Neural cell (in vitro differentiated cells): ENCODE measurements at regions not wholly inside any gene's neighbourhood (a gene's known extent, or its start where the extent isn't known, plus 50 kb on each side); places are given as distances from the start of the nearest gene placed in this dataset.

Experiments
- H2AFZ ChIP-seq: fragments of 200-600, 300-800 bp; sonication (generic), shearing (Covaris generic); 2 replicates; pipeline ENCODE4 v1.6.0; 2014; ENCODE audit warnings: low read depth, mild to moderate bottlenecking, antibody characterized with exemption, low read length, moderate library complexity
- H3F3A ChIP-seq: fragments of 200-600 bp; shearing (Covaris generic); 2 replicates; pipeline ENCODE4 v1.6.1; 2016; ENCODE audit warnings: mild to moderate bottlenecking, moderate library complexity, mixed read lengths, antibody characterized with exemption, low read length; ENCODE audit not compliant: insufficient read depth, poor library complexity, severe bottlenecking
- H3K27ac ChIP-seq: fragments of 200-600, 300-800 bp; sonication (generic), shearing (Covaris generic); 2 replicates; pipeline ENCODE4 v1.5.1; 2014; ENCODE audit warnings: mild to moderate bottlenecking, low read length, moderate library complexity
- H3K27me3 ChIP-seq: fragments of 300-800, 200-600 bp; sonication (generic), shearing (Covaris generic); 2 replicates; pipeline ENCODE4 v1.6.0; 2014; ENCODE audit warnings: mild to moderate bottlenecking, low read depth, low read length, moderate library complexity; ENCODE audit not compliant: insufficient read depth
- H3K36me3 ChIP-seq: fragments of 300-800, 200-600 bp; sonication (generic), shearing (Covaris generic); 2 replicates; pipeline ENCODE4 v1.5.1; 2014; ENCODE audit warnings: mild to moderate bottlenecking, antibody characterized with exemption, low read length, moderate library complexity; ENCODE audit not compliant: insufficient read depth
- H3K4me2 ChIP-seq: fragments of 300-800, 200-600 bp; sonication (generic), shearing (Covaris generic); 2 replicates; pipeline ENCODE4 v1.6.0; 2014; ENCODE audit warnings: mild to moderate bottlenecking, low read length
- H3K4me3 ChIP-seq: fragments of 300-800, 200-600 bp; sonication (generic), shearing (Covaris generic); 2 replicates; pipeline ENCODE4 v1.5.1; 2014; ENCODE audit warnings: mild to moderate bottlenecking, low read length, moderate library complexity
- H3K79me2 ChIP-seq: fragments of 200-600 bp; shearing (Covaris generic); replicated peaks from 2 replicates; pipeline ENCODE4 v1.6.0; 2014; ENCODE audit warnings: mild to moderate bottlenecking, low read length, moderate library complexity; ENCODE audit not compliant: insufficient read depth
- H3K9ac ChIP-seq: fragments of 300-800, 200-600 bp; sonication (generic), shearing (Covaris generic); 2 replicates; pipeline ENCODE4 v1.6.1; 2016; ENCODE audit warnings: mild to moderate bottlenecking, low read length, mixed read lengths
- H3K9me2 ChIP-seq: fragments of 200-600 bp; shearing (Covaris generic); 2 replicates; pipeline ENCODE4 v1.6.1; 2016; ENCODE audit warnings: mild to moderate bottlenecking, low read length, mixed read lengths; ENCODE audit not compliant: insufficient read depth
- H3K9me3 ChIP-seq: fragments of 200-600, 300-800 bp; sonication (generic), shearing (Covaris generic); 2 replicates; pipeline ENCODE4 v1.6.1; 2016; ENCODE audit warnings: mild to moderate bottlenecking, mixed run types, low read length, moderate library complexity, mixed read lengths
- H4K20me1 ChIP-seq: fragments of 200-600 bp; shearing (Covaris generic); 2 replicates; pipeline ENCODE4 v1.6.1; 2016; ENCODE audit warnings: mild to moderate bottlenecking, mixed run types; ENCODE audit not compliant: insufficient read depth
- EP300 ChIP-seq: fragments of 450-650 bp; conservative IDR thresholded peaks from 2 replicates; pipeline ENCODE4 v1.6.1; 2014; ENCODE audit warnings: antibody characterized with exemption, mild to moderate bottlenecking, moderate library complexity; ENCODE audit not compliant: poor library complexity, severe bottlenecking
- EZH2 ChIP-seq: fragments of 200-600, 300-800 bp; shearing (Covaris generic), sonication (generic); IDR thresholded peaks from 2 replicates; pipeline ENCODE4 v1.6.1; 2014; ENCODE audit warnings: antibody characterized with exemption, low read length, borderline replicate concordance, mild to moderate bottlenecking; ENCODE audit not compliant: insufficient read depth, poor library complexity, severe bottlenecking
- MXI1 ChIP-seq: fragments of 450-650 bp; conservative IDR thresholded peaks from 2 replicates; pipeline ENCODE4 v1.6.1; 2014; ENCODE audit warnings: antibody characterized with exemption, mild to moderate bottlenecking; ENCODE audit not compliant: poor library complexity, severe bottlenecking
- POLR2AphosphoS5 ChIP-seq: IDR thresholded peaks from 2 replicates; pipeline ENCODE4 v1.6.1; 2012
- RAD21 ChIP-seq: fragments of 450-650 bp; conservative IDR thresholded peaks from 2 replicates; pipeline ENCODE4 v1.6.1; 2014; ENCODE audit warnings: antibody characterized with exemption, mild to moderate bottlenecking, moderate library complexity
- SMC3 ChIP-seq: fragments of 450-650 bp; conservative IDR thresholded peaks from 2 replicates; pipeline ENCODE4 v1.6.1; 2014; ENCODE audit warnings: antibody characterized with exemption, mild to moderate bottlenecking, moderate library complexity; ENCODE audit not compliant: poor library complexity
- TF ChIP-seq, protein P1 (sequence below): IDR thresholded peaks from 2 replicates; pipeline ENCODE4 v1.6.1; 2012; ENCODE audit warnings: borderline replicate concordance
- TF ChIP-seq, protein P2 (sequence below): fragments of 450-650 bp; IDR thresholded peaks from 2 replicates; pipeline ENCODE4 v1.5.1; 2014; ENCODE audit warnings: antibody characterized with exemption, mild to moderate bottlenecking, moderate library complexity; ENCODE audit not compliant: poor library complexity, severe bottlenecking

DNA sequence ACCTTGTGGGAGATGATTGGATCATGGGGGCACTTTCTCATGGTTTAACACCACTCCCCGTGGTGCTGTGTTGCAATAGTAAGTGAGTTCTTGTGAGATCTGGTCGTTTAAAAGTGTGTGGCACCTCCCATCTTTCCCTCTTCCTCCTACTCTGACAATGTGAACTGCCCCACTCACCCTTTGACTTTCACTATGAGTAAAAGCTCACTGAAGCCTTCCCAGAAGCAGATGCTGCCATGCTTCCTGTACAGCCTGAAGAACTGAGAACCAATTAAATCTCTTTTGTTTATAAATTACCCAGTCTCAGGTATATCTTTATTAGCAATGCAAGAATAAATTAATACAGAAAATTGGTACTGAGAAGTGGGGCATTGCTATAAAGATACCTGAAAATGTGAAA lies 509.6 kb upstream of the CT83 start:
- no peak overlapping the region for H2AFZ ChIP-seq
- H3K4me2 ChIP-seq, result no peak overlapping the region
- H3K79me2 ChIP-seq, result no peaks in the 10 kb centered on the region
- no peaks in the 10 kb centered on the region for H3F3A ChIP-seq
- H3K36me3 ChIP-seq, result no peaks in the 10 kb centered on the region
- no peaks in the 10 kb centered on the region for H3K27me3 ChIP-seq
- TF ChIP-seq EZH2 (no peak), MXI1 (no peak), SMC3 (no peak)
- TF ChIP-seq, protein P1, sequence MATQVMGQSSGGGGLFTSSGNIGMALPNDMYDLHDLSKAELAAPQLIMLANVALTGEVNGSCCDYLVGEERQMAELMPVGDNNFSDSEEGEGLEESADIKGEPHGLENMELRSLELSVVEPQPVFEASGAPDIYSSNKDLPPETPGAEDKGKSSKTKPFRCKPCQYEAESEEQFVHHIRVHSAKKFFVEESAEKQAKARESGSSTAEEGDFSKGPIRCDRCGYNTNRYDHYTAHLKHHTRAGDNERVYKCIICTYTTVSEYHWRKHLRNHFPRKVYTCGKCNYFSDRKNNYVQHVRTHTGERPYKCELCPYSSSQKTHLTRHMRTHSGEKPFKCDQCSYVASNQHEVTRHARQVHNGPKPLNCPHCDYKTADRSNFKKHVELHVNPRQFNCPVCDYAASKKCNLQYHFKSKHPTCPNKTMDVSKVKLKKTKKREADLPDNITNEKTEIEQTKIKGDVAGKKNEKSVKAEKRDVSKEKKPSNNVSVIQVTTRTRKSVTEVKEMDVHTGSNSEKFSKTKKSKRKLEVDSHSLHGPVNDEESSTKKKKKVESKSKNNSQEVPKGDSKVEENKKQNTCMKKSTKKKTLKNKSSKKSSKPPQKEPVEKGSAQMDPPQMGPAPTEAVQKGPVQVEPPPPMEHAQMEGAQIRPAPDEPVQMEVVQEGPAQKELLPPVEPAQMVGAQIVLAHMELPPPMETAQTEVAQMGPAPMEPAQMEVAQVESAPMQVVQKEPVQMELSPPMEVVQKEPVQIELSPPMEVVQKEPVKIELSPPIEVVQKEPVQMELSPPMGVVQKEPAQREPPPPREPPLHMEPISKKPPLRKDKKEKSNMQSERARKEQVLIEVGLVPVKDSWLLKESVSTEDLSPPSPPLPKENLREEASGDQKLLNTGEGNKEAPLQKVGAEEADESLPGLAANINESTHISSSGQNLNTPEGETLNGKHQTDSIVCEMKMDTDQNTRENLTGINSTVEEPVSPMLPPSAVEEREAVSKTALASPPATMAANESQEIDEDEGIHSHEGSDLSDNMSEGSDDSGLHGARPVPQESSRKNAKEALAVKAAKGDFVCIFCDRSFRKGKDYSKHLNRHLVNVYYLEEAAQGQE, result no peak
- TF ChIP-seq, protein P2, sequence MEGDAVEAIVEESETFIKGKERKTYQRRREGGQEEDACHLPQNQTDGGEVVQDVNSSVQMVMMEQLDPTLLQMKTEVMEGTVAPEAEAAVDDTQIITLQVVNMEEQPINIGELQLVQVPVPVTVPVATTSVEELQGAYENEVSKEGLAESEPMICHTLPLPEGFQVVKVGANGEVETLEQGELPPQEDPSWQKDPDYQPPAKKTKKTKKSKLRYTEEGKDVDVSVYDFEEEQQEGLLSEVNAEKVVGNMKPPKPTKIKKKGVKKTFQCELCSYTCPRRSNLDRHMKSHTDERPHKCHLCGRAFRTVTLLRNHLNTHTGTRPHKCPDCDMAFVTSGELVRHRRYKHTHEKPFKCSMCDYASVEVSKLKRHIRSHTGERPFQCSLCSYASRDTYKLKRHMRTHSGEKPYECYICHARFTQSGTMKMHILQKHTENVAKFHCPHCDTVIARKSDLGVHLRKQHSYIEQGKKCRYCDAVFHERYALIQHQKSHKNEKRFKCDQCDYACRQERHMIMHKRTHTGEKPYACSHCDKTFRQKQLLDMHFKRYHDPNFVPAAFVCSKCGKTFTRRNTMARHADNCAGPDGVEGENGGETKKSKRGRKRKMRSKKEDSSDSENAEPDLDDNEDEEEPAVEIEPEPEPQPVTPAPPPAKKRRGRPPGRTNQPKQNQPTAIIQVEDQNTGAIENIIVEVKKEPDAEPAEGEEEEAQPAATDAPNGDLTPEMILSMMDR, result no peak
- no peak overlapping the region for H3K9ac ChIP-seq
- H3K4me3 ChIP-seq, result no peak overlapping the region
- H3K27ac ChIP-seq, result no peak overlapping the region
- no peaks in the 10 kb centered on the region for H3K9me3 ChIP-seq
- no peaks in the 10 kb centered on the region for H3K9me2 ChIP-seq
- no peaks in the 10 kb centered on the region for H4K20me1 ChIP-seq

GRCh38 chrX:116961872-116962582 lies 499.3 kb upstream of the CT83 start:
- H3K4me2 ChIP-seq, result no peak overlapping the region
- H3K9me3 ChIP-seq, result no peaks in the 10 kb centered on the region
- H3K4me3 ChIP-seq, result no peak overlapping the region
- no peak overlapping the region for H3K9ac ChIP-seq
- no peak overlapping the region for H2AFZ ChIP-seq
- H3K27ac ChIP-seq, result no peak overlapping the region
- no peaks in the 10 kb centered on the region for H3K36me3 ChIP-seq
- no peaks in the 10 kb centered on the region for H3F3A ChIP-seq
- H4K20me1 ChIP-seq, result no peaks in the 10 kb centered on the region
- H3K79me2 ChIP-seq, result no peaks in the 10 kb centered on the region
- H3K9me2 ChIP-seq, result no peaks in the 10 kb centered on the region
- no peaks in the 10 kb centered on the region for H3K27me3 ChIP-seq
- TF ChIP-seq POLR2AphosphoS5 (no peak), MXI1 (no peak), EP300 (no peak), RAD21 (peak; percentile 37)
- TF ChIP-seq, protein P1, result no peak
